ENCODE measurements at regions not wholly inside any gene's neighbourhood (a gene's known extent, or its start where the extent isn't known, plus 50 kb on each side); places are given as distances from the start of the nearest gene placed in this dataset.

DNA sequence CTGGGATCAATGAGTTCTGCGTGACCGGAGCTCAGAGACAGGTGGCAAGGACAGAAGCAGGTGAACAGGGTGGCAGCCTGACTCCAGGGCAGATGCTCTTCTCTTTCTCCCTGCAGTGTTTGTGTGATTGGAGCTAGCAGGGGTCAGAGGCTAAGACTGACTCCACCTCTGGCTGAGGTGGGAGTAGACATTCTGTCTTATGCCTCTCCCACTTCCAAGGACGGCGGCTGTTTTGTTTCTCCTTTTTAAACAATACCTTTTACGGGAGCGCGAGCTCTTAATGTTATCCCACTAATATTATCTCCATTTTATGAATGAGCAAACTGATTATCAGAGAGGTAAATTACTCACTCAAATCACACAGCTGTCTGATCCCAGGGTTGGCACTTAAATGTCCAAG, 323.7 kb downstream of the MIAT start:
- TF ChIP-seq, protein P1, sequence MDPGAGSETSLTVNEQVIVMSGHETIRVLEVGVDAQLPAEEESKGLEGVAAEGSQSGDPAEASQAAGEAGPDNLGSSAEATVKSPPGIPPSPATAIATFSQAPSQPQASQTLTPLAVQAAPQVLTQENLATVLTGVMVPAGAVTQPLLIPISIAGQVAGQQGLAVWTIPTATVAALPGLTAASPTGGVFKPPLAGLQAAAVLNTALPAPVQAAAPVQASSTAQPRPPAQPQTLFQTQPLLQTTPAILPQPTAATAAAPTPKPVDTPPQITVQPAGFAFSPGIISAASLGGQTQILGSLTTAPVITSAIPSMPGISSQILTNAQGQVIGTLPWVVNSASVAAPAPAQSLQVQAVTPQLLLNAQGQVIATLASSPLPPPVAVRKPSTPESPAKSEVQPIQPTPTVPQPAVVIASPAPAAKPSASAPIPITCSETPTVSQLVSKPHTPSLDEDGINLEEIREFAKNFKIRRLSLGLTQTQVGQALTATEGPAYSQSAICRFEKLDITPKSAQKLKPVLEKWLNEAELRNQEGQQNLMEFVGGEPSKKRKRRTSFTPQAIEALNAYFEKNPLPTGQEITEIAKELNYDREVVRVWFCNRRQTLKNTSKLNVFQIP (CRISPR knock-in tag; IDR thresholded peaks at IDR 0.05; ENCODE audit: borderline replicate concordance, low read depth) = no peak
- no peak for TF ChIP-seq ZC3H10 (CRISPR knock-in tag; IDR thresholded peaks at IDR 0.05)
